Neural cell (in vitro differentiated cells): ENCODE measurements at regions not wholly inside any gene's neighbourhood (a gene's known extent, or its start where the extent isn't known, plus 50 kb on each side); places are given as distances from the start of the nearest gene placed in this dataset.

Experiments used
- CTCF ChIP-seq: fragments of 450-650 bp; IDR thresholded peaks from 2 replicates; pipeline ENCODE4 v1.5.1; 2014; ENCODE audit warnings: antibody characterized with exemption, mild to moderate bottlenecking, moderate library complexity; ENCODE audit not compliant: poor library complexity, severe bottlenecking
- RAD21 ChIP-seq: fragments of 450-650 bp; conservative IDR thresholded peaks from 2 replicates; pipeline ENCODE4 v1.6.1; 2014; ENCODE audit warnings: antibody characterized with exemption, mild to moderate bottlenecking, moderate library complexity
- REST ChIP-seq: IDR thresholded peaks from 2 replicates; pipeline ENCODE4 v1.6.1; 2012; ENCODE audit warnings: borderline replicate concordance

- TF ChIP-seq RAD21 (no peak), CTCF (no peak), REST (no peak)
Measured at GRCh38 chr13:40052954-40053353, 397.5 kb downstream of the COG6 start.
